Epithelial cell of proximal tubule (primary cell): ENCODE measurements at regions not wholly inside any gene's neighbourhood (a gene's known extent, or its start where the extent isn't known, plus 50 kb on each side); places are given as distances from the start of the nearest gene placed in this dataset.
"Not testable (repeated sequence)": the region's sequence is repeated elsewhere in the genome, so short reads cannot be mapped to it uniquely, and the experiment has no call there.

ENCODE experiments used
- DNase-seq: peaks from one replicate; pipeline ENCODE4 v3.0.0-alpha.2; 2011; ENCODE audit warnings: low read depth
- H3K4me3 ChIP-seq: 2 replicates; pipeline ENCODE4 v1.5.1; 2011; ENCODE audit warnings: low read depth, mild to moderate bottlenecking, low read length
- CTCF ChIP-seq: conservative IDR thresholded peaks from 2 replicates; pipeline ENCODE4 v1.5.1; 2012; ENCODE audit warnings: low read depth, mild to moderate bottlenecking, low read length

DNA sequence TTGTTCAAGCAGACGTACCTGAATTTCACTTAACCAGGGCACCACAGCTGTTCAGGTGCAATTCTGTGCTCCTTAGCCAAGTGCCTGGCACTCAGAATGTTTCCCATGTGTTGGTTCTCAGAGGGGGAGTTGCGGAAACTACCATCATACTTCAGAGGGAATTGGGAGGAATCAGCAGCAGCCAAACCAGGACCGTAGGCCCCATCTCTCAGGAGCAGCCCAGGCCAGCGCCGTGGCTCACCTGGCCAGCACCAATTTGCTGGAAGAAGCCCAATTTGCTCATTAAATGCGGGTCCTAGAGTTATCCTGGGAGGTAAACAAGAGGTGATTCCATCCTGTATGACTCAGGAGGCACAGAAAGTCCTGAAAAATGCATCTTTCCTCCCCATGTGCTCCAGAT, 435.4 kb downstream of the BRD1 start:
- DNase-seq = no peak
- no peak for TF ChIP-seq CTCF
- H3K4me3 ChIP-seq = no peak overlapping the region

DNA sequence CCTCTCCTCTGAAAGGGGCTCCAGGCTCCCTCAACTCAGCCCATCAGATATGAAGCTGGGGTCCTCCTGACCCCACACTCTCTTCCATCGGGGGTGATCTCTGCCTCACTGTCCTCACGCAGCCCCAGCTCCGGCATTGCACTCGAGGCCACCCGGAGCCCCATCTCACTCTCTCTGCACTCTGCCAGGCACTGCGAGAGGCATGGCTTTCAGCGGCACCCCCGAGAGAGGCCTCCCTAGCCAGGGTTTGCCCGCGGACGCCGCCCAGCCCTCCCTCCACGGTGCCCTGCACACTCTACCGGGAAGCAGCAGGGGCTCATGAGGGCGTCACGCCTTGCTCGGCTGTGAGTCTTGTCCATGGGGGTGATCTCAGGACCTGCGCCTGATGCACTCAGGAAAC, 436.2 kb downstream of the BRD1 start:
- no peak overlapping the region for H3K4me3 ChIP-seq
- TF ChIP-seq CTCF = no peak
- DNase-seq = no peak

GRCh38 chr22:49390954-49391353, 436.7 kb downstream of the BRD1 start:
- no peak overlapping the region for H3K4me3 ChIP-seq
- DNase-seq = no peak
- no peak for TF ChIP-seq CTCF

DNA sequence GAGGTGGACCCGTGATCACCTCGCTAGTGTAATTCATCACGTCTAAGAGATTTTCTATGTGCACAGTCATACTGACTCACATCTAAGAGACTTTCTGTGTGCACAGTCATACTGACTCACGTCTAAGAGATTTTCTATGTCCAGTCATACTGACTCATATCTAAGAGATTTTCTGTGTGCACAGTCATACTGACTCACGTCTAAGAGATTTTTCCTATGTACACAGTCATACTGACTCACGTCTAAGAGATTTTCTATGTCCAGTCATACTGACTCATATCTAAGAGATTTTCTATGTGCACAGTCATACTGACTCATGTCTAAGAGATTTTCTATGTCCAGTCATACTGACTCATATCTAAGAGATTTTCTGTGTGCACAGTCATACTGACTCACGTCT, 443.8 kb downstream of the BRD1 start:
- H3K4me3 ChIP-seq, DNase-seq: not testable (repeated sequence)

DNA sequence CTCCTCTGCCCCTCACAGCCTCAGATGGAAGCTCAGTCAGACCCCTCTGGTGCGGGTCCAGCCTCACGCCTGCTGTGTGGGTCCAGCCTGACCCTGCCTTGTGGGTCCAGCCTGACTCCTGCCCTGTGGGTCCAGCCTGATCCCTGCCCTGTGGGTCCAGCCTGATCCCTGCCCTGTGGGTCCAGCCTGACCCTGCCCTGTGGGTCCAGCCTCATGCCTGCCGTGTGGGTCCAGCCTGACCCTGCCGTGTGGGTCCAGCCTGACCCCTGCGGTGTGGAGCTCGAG, 445.3 kb downstream of the BRD1 start:
- TF ChIP-seq CTCF = no peak
- DNase-seq = no peak
- H3K4me3 ChIP-seq = no peak overlapping the region

DNA sequence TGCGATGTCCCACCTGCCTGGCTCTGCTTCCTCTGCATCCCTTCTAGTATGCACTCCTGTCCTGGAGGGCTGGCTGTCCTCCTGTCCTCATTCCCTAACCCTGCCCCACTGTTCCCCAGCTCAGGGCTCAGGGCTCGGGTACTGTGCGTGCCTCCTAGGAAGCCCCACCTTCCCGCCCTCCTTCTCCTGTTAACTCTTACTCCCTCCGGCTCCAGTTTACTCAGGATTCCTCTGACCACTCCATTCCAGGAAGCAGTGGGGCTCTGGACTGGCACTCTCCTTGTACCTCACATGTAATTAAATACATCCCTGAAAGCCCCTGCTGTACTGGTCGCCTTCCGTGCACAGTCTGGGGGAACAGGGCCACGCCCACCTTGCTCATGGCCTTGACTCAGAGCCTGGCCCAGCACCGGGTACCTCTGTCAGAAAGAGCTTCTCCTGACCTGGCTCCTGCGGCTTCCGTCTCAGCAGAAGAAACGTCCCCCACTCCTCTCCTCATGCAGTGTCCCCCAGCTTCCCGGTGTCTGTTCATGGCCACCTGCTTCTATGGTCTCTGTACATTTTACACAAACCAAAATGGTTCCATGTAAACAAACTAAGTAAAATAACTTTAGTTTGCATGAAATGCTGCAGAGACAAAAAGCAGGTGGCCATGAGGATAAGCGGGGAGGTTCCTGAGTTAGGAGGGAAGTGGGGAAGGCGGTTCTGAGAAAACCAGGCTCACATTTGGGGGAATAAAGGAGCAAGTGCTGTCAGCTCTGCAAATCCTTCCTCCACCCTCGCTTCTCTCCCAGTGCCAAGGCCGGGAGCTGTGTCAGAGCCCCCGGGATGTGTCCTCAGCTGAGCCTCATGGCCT, 445.9 kb downstream of the BRD1 start:
- TF ChIP-seq CTCF = no peak
- H3K4me3 ChIP-seq = no peak overlapping the region
- DNase-seq = no peak

- no peak overlapping the region for H3K4me3 ChIP-seq
- DNase-seq = no peak
- no peak for TF ChIP-seq CTCF
Observed at GRCh38 chr22:49380828-49381114, 446.9 kb downstream of the BRD1 start.
